Glomerular endothelial cell (primary cell): ENCODE measurements at regions not wholly inside any gene's neighbourhood (a gene's known extent, or its start where the extent isn't known, plus 50 kb on each side); places are given as distances from the start of the nearest gene placed in this dataset.

Source experiments
- DNase-seq: peaks from one replicate; pipeline ENCODE4 v3.0.0-alpha.2; 2011; ENCODE audit warnings: low read depth, low spot score; ENCODE audit errors: extremely low read depth

- DNase-seq = no peak
Observed at GRCh38 chr14:100381395-100382105, 58.4 kb downstream of the SLC25A47 start.

- DNase-seq = no peak
Observed at GRCh38 chr14:100382106-100382455, 58.9 kb downstream of the SLC25A47 start.

- no peak for DNase-seq
Observed at GRCh38 chr14:100383727-100384158, 60.6 kb downstream of the SLC25A47 start.

GRCh38 chr14:100384277-100384676 lies 61.1 kb downstream of the SLC25A47 start:
- DNase-seq = no peak

GRCh38 chr14:100384819-100385813 lies 62.0 kb downstream of the SLC25A47 start:
- DNase-seq = no peak

GRCh38 chr14:100386121-100386520 lies 63.0 kb downstream of the SLC25A47 start:
- no peak for DNase-seq

GRCh38 chr14:100386846-100387245 lies 63.7 kb downstream of the SLC25A47 start:
- DNase-seq = no peak

- no peak for DNase-seq
Observed at GRCh38 chr14:100387450-100387849, 64.3 kb downstream of the SLC25A47 start.

- DNase-seq = no peak
Observed at GRCh38 chr14:100388103-100389054, 65.2 kb downstream of the SLC25A47 start.

GRCh38 chr14:100389497-100390104 lies 66.5 kb downstream of the SLC25A47 start:
- no peak for DNase-seq

GRCh38 chr14:100391173-100391572 lies 68.0 kb downstream of the SLC25A47 start:
- DNase-seq = no peak

- no peak for DNase-seq
Observed at GRCh38 chr14:100391724-100392123, 68.6 kb downstream of the SLC25A47 start.

GRCh38 chr14:100392356-100392755 lies 69.2 kb downstream of the SLC25A47 start:
- no peak for DNase-seq

GRCh38 chr14:100393362-100393761 lies 70.2 kb downstream of the SLC25A47 start:
- no peak for DNase-seq

GRCh38 chr14:100393906-100394732 lies 71.0 kb downstream of the SLC25A47 start:
- no peak for DNase-seq

- DNase-seq = no peak
Observed at GRCh38 chr14:100394886-100395672, 71.9 kb downstream of the SLC25A47 start.

GRCh38 chr14:100396266-100396795 lies 73.2 kb downstream of the SLC25A47 start:
- DNase-seq = no peak

- DNase-seq = no peak
Observed at GRCh38 chr14:100397005-100397404, 73.9 kb downstream of the SLC25A47 start.
